ENCODE measurements at regions not wholly inside any gene's neighbourhood (a gene's known extent, or its start where the extent isn't known, plus 50 kb on each side); places are given as distances from the start of the nearest gene placed in this dataset.

- no peak for TF ChIP-seq CTCF (IDR thresholded peaks at IDR 0.05)
- no peak for TF ChIP-seq POLR2A (IDR thresholded peaks at IDR 0.05)
These were observed 478.3 kb upstream of the PPP2R3A start for GRCh38 chr3:135487261-135487660.
